Mesothelial cell of epicardium (in vitro differentiated cells): ENCODE measurements at regions not wholly inside any gene's neighbourhood (a gene's known extent, or its start where the extent isn't known, plus 50 kb on each side); places are given as distances from the start of the nearest gene placed in this dataset.

Experiments
- DNase-seq, 2 experiments: peaks; one replicate each; pipeline ENCODE4 v3.0.0; 2021; ENCODE audit warnings: low spot score in 2 of 2; ENCODE audit not compliant: unreplicated experiment in 2 of 2
- H3K27ac Mint-ChIP-seq: 2 replicates; pipeline ENCODE4 v1.8.0; 2021; ENCODE audit warnings: mixed read lengths
- H3K27me3 Mint-ChIP-seq: 2 replicates; pipeline ENCODE4 v1.8.0; 2021; ENCODE audit warnings: low read depth, mixed read lengths
- H3K36me3 Mint-ChIP-seq: 2 replicates; pipeline ENCODE4 v1.8.0; 2021; ENCODE audit warnings: mixed read lengths
- H3K4me1 Mint-ChIP-seq: 2 replicates; pipeline ENCODE4 v1.8.0; 2021; ENCODE audit warnings: mixed read lengths
- H3K4me3 Mint-ChIP-seq: 2 replicates; pipeline ENCODE4 v1.8.0; 2021; ENCODE audit warnings: mild to moderate bottlenecking, moderate library complexity, mixed read lengths
- H3K9me3 Mint-ChIP-seq: 2 replicates; pipeline ENCODE4 v1.8.0; 2021; ENCODE audit warnings: mixed read lengths
- TF ChIP-seq, protein P1 (sequence below): fragments of 200-600 bp; sonication (generic); IDR thresholded peaks from one replicate; pipeline ENCODE4 v1.5.0; 2021; ENCODE audit warnings: antibody characterized with exemption; ENCODE audit not compliant: unreplicated experiment

DNA sequence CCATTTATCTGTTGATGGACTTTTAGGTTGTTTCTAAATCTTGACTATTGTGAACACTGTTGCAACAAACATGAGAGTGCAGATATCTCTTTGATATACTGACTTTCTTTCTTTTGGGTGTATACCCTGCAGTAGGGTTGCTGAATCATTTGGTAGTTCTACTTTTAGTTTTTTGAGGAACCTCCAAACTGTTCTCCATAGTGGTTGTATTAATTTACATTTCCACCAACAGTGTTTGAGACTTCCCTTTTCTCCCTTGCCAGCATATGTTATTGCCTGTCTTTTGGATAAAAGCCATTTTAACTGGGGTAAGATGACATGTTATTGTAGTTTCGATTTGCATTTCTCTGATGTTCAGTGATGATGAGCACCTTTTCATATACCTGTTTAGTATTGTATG, 330.0 kb downstream of the DDX10 start:
- H3K9me3 Mint-ChIP-seq: peaks cover 51% of the 10 kb centered on the region
- no peak for DNase-seq
- peaks cover 7% of the 10 kb centered on the region for H3K36me3 Mint-ChIP-seq
- no peak overlapping the region for H3K27ac Mint-ChIP-seq
- no peak overlapping the region for H3K4me3 Mint-ChIP-seq
- no peaks in the 10 kb centered on the region for H3K27me3 Mint-ChIP-seq
- no peaks in the 10 kb centered on the region for H3K4me1 Mint-ChIP-seq
- TF ChIP-seq, protein P1, sequence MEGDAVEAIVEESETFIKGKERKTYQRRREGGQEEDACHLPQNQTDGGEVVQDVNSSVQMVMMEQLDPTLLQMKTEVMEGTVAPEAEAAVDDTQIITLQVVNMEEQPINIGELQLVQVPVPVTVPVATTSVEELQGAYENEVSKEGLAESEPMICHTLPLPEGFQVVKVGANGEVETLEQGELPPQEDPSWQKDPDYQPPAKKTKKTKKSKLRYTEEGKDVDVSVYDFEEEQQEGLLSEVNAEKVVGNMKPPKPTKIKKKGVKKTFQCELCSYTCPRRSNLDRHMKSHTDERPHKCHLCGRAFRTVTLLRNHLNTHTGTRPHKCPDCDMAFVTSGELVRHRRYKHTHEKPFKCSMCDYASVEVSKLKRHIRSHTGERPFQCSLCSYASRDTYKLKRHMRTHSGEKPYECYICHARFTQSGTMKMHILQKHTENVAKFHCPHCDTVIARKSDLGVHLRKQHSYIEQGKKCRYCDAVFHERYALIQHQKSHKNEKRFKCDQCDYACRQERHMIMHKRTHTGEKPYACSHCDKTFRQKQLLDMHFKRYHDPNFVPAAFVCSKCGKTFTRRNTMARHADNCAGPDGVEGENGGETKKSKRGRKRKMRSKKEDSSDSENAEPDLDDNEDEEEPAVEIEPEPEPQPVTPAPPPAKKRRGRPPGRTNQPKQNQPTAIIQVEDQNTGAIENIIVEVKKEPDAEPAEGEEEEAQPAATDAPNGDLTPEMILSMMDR: no peak

DNA sequence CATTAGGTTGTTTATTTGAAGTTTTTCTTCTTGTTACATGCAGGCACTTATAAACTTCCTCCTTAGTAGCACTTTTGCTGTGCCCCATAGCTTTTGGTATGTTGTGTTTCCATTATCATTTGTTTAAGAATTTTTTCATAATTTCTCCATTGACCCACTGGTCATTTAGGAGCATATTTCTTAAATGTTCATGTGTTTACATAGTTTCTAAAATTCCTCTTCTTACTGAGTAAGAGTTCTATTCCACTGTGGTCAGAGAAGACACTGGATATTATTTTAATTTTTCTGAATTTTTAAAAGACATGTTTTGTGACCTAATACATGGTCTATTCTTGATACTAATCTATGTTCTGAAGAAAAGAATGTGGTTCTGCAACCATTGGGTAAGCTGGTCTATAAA, 333.0 kb downstream of the DDX10 start:
- TF ChIP-seq, protein P1: no peak
- no peak overlapping the region for H3K27ac Mint-ChIP-seq
- DNase-seq: no peak
- H3K4me3 Mint-ChIP-seq: no peak overlapping the region
- peaks cover 52% of the 10 kb centered on the region for H3K9me3 Mint-ChIP-seq
- H3K27me3 Mint-ChIP-seq: no peaks in the 10 kb centered on the region
- no peaks in the 10 kb centered on the region for H3K4me1 Mint-ChIP-seq
- H3K36me3 Mint-ChIP-seq: peaks cover 7% of the 10 kb centered on the region

DNA sequence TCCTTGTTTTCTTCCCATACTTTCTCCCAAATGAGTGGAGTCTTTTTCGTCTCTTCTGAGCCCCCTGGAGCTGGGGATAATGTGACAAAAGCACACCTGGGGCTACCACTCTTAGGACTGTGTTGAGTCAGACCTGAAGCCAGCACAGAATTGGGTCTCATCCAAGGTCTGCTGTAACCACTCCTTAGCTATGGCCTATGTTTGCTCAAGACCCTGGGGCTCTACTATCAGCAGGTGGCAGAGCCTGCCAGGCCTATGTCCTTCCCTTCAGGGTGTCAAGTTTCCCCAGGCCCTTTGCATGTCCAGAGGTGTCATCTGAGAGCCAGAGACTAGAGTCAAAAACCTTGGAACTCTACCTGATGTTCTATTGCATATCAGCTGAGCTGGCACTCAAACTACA, 335.7 kb downstream of the DDX10 start:
- Mint-ChIP-seq H3K27ac (no peak overlapping the region), H3K9me3 (peaks cover 43% of the 10 kb centered on the region), H3K36me3 (peaks cover 7% of the 10 kb centered on the region), H3K27me3 (no peaks in the 10 kb centered on the region), H3K4me1 (no peaks in the 10 kb centered on the region), H3K4me3 (no peak overlapping the region)
- TF ChIP-seq, protein P1: no peak
- no peak for DNase-seq

DNA sequence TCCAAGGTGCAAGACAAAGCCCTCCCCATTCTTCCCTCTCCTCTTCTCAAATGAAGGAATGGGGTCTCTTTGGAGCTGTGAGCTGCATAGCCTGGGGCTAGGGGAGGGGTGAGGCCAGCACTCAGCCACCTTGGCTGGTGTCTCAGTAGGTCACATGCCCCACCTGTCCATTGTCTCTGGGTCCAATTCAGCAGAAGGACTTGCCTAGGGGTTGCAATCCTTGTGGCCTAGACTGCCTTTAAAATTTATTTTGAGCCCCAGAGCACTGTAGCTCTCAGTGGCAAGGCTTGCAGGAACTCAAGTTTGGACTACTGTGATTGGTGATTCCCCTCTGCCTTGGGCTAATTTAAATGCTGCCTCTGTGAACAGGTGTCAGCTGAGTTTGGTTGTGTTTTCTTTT, 336.7 kb downstream of the DDX10 start:
- H3K4me1 Mint-ChIP-seq: no peaks in the 10 kb centered on the region
- no peaks in the 10 kb centered on the region for H3K27me3 Mint-ChIP-seq
- H3K27ac Mint-ChIP-seq: no peak overlapping the region
- no peak overlapping the region for H3K4me3 Mint-ChIP-seq
- TF ChIP-seq, protein P1: no peak
- peaks cover 34% of the 10 kb centered on the region for H3K9me3 Mint-ChIP-seq
- H3K36me3 Mint-ChIP-seq: peaks cover 3% of the 10 kb centered on the region
- DNase-seq: no peak

DNA sequence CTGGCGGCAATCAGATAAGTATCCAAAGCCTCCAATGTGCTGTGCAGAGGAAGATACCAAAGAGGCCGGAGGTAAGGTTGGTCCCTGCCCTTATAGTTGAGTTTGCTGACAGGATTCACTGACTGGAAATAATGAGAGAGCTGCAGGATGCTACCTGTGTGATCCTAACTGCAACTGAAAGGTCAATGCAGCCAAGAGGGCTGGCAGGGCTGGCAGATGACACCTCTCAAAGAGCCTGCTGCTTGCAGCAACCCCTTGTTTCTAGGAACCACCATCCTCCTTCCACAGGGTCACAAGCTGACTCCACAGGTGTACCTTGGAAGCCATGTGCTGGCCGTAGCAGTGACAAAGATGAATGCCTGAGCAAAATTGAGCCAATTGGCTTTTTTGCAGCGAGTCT, 348.1 kb downstream of the DDX10 start:
- Mint-ChIP-seq H3K4me3 (no peak overlapping the region), H3K9me3 (no peaks in the 10 kb centered on the region), H3K27me3 (peaks cover 2% of the 10 kb centered on the region), H3K27ac (no peak overlapping the region), H3K36me3 (no peaks in the 10 kb centered on the region), H3K4me1 (no peaks in the 10 kb centered on the region)
- no peak for DNase-seq
- TF ChIP-seq, protein P1: no peak

DNA sequence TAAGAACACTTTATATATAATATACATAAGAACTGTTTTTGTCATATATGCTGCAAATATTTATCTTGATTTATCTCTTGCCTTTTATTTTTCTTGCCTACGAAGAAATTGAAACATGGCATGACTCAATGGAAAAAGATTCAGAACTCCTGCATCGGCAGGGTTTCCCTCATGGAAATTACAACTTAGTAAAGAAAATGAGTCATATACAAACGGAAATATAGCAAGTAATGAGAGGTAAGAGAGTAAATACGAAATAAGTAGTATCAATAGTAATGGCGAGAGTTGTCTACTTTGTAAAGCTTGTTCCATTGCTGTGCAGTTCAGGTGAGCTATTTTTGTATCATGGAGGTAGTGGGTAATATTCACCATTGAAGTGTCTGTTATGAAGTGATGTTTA, 350.4 kb downstream of the DDX10 start:
- TF ChIP-seq, protein P1: no peak
- H3K27me3 Mint-ChIP-seq: peaks cover 2% of the 10 kb centered on the region
- DNase-seq: no peak

More for the DNA sequence above, 350.4 kb downstream of the DDX10 start:
- Mint-ChIP-seq H3K9me3 (no peaks in the 10 kb centered on the region), H3K4me1 (no peaks in the 10 kb centered on the region), H3K27ac (no peak overlapping the region), H3K36me3 (no peaks in the 10 kb centered on the region), H3K4me3 (no peak overlapping the region)
